NB4 (cell line): ENCODE measurements at regions not wholly inside any gene's neighbourhood (a gene's known extent, or its start where the extent isn't known, plus 50 kb on each side); places are given as distances from the start of the nearest gene placed in this dataset.

Source experiments
- DNase-seq: peaks from one replicate; pipeline ENCODE4 v3.0.0; 2010; ENCODE audit warnings: low read depth
- H3K4me3 ChIP-seq: one replicate; pipeline ENCODE4 v1.5.1; 2011; ENCODE audit warnings: mild to moderate bottlenecking, low read depth, low read length, moderate library complexity
- MYC ChIP-seq: IDR thresholded peaks from 2 replicates; pipeline ENCODE4 v1.6.1; 2011; ENCODE audit warnings: low read depth, low read length
- POLR2A ChIP-seq: IDR thresholded peaks from 2 replicates; pipeline ENCODE4 v1.6.1; 2011; ENCODE audit warnings: mild to moderate bottlenecking; ENCODE audit not compliant: insufficient read length; ENCODE audit errors: extremely low read depth
- TF ChIP-seq, protein P1 (sequence below): IDR thresholded peaks from one replicate; pipeline ENCODE4 v1.5.1; 2012; ENCODE audit warnings: low read depth, low read length
- TF ChIP-seq, protein P2 (sequence below): IDR thresholded peaks from 2 replicates; pipeline ENCODE4 v1.6.1; 2011; ENCODE audit warnings: low read depth, low read length

DNA sequence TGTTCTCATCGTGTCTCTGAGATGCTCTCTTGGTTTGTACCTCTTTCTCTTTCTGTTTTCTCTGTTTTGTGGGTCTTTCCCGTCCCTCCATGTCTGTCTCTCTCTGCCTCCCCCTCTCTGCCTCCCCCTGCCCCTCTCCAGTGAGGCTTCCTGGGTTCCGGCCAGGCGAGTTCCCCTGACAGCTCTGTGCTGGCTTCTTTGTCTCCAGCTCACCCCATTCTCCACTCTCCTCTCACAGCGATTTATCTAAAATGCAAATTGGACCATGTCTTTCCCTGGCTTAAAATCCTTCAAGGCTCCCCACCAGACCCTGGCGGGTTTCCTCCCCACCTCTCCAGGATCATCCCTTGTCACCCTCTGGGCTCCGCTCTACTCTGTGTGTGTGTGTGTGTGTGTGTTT, 202.4 kb upstream of the POU3F1 start:
- TF ChIP-seq, protein P1, sequence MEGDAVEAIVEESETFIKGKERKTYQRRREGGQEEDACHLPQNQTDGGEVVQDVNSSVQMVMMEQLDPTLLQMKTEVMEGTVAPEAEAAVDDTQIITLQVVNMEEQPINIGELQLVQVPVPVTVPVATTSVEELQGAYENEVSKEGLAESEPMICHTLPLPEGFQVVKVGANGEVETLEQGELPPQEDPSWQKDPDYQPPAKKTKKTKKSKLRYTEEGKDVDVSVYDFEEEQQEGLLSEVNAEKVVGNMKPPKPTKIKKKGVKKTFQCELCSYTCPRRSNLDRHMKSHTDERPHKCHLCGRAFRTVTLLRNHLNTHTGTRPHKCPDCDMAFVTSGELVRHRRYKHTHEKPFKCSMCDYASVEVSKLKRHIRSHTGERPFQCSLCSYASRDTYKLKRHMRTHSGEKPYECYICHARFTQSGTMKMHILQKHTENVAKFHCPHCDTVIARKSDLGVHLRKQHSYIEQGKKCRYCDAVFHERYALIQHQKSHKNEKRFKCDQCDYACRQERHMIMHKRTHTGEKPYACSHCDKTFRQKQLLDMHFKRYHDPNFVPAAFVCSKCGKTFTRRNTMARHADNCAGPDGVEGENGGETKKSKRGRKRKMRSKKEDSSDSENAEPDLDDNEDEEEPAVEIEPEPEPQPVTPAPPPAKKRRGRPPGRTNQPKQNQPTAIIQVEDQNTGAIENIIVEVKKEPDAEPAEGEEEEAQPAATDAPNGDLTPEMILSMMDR = no peak
- TF ChIP-seq, protein P2, sequence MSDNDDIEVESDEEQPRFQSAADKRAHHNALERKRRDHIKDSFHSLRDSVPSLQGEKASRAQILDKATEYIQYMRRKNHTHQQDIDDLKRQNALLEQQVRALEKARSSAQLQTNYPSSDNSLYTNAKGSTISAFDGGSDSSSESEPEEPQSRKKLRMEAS = no peak
- no peak for TF ChIP-seq POLR2A
- no peak for TF ChIP-seq MYC
- no peak overlapping the region for H3K4me3 ChIP-seq
- DNase-seq = no peak

DNA sequence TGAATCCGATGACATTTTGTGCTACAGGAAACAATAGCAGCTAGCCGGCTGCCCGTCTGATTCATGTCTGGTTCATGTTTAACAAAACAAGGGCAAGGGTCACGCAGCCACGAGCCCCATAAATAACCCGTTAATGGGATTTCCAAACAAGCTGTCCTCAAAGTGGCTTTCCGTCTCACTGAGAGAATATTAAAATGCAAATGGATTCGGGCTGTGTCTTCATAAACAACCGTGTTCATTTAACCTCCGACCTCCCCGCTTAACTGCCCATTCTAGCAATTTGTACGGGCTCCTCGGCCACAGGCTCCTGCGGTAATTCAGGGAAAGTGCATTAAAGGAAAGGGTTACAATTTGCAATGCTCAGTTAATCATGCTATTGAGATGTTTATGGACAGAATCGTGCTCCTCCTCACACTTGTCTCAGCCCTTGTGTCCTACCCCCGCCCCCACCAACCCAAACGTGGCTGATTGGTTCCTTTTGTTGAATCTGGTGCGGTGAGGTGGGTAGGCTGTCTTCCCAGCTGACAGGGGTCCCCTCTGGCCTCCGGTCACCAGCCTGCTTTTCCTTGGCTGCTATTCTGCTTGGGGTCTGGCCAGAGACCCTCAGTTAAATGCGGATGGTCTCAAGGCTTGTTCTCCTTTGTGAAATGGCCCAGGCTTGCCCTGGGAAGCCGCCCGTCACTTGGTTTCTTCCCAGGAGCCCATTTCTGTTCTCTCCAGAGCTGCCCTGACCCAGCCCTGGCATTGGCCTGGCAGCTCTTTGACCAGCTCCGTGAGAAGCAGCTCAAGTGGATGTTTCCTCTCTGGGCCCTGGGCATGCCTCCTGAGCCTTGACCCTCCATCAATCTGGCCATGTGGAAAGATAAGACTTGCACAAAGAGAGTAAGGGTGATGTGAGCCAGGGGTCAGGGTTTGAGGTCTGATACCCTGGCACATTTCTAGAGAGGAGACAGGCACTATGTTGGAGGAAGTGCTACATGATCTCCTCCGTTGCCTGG, 200.7 kb upstream of the POU3F1 start:
- no peak for DNase-seq
- TF ChIP-seq, protein P1 = no peak
- no peak for TF ChIP-seq MYC
- TF ChIP-seq, protein P2 = no peak
- no peak for TF ChIP-seq POLR2A
- H3K4me3 ChIP-seq = no peak overlapping the region

DNA sequence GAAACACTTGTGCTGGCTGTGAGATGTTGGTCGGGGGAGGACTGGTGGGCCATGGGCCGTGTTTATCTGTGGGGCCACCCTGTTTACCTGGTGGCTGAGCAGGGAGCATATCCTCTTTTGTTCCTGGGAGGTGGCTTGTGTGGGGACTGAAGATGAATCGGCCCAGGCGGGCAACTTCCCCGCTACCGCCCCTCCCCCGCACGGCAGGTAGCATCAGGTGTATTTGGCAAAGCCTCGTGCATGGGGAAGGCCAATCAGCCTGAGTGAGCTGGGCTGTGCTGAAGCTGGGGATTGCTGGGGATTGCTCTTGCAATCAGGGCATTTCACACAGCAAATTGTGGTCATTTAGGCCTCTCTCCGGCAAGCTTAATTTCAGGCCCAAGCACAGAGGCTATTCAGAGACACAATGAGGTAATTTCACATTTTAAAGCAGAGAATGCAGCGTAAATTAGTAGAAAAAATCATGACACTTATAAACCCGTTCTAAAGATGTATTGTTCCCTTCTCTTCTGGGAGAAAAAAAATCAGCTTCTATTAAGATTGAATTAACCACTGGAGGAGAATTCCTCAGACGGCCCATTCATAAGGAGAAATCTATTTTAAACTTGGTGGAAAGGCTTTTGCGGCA, 197.7 kb upstream of the POU3F1 start:
- DNase-seq = no peak
- TF ChIP-seq, protein P1 = no peak
- TF ChIP-seq, protein P2 = no peak
- no peak for TF ChIP-seq MYC
- no peak for TF ChIP-seq POLR2A
- no peak overlapping the region for H3K4me3 ChIP-seq

DNA sequence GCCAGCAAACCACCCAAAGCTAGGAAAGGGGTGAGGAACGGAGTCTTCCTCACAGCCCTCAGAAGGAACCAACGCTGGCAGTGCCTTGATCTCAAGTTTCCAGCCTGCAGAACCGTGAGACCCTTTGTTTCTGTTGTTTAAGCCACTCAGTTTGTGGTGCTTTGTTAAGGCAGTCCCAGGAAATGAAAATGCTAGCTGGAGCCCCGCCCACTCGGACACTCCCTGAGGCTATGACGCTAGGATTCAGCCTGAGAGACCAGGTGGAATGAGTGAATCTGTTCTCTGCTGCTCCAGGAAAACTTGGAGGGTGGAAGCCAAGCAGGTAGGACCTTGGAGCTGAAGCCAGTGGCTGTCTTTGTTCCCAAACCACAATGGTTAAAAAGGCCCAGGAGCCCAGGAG, 196.5 kb upstream of the POU3F1 start:
- TF ChIP-seq POLR2A = no peak
- TF ChIP-seq, protein P1 = no peak
- no peak for TF ChIP-seq MYC
- TF ChIP-seq, protein P2 = no peak

DNA sequence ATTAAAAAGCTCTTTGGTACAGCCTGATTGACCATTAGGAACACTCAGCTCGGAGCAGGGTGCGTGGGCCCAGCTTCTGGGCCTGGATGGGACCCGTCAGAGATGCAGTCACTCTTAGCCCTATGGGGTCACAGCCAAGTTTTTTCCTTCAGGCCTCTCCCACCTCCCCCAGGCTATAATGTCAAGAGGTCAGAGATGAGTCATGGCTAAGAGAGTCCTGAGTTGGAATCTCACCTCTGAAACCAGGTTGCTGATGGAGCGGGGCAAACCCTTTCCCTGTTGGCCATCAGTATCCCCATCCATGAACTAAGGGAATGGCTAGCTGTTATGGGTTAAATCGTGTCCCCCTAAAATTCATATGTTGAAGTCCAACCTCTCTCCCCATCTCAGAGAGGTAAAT, 195.9 kb upstream of the POU3F1 start:
- DNase-seq = no peak
- no peak overlapping the region for H3K4me3 ChIP-seq
- TF ChIP-seq, protein P2 = no peak
- no peak for TF ChIP-seq MYC

More for the DNA sequence above, 196.5 kb upstream of the POU3F1 start:
- DNase-seq = no peak
- no peak overlapping the region for H3K4me3 ChIP-seq
